H54 (cell line): ENCODE measurements at regions not wholly inside any gene's neighbourhood (a gene's known extent, or its start where the extent isn't known, plus 50 kb on each side); places are given as distances from the start of the nearest gene placed in this dataset.

Source experiments
- DNase-seq: peaks from one replicate; pipeline ENCODE4 v3.0.0; 2011; ENCODE audit warnings: low spot score, mixed read lengths; ENCODE audit not compliant: insufficient read length
- FAIRE-seq: peaks from 3 replicates; lab custom pipeline; 2011; peaks lifted over from hg19 to GRCh38; lab: Jason Lieb, UNC
- POLR2A ChIP-seq: IDR thresholded peaks from 2 replicates; pipeline ENCODE4 v1.6.1; 2011; ENCODE audit warnings: low read depth, mild to moderate bottlenecking, low read length

GRCh38 chr7:22625251-22625650 lies 101.7 kb upstream of the IL6 start:
- FAIRE-seq (no peak), DNase-seq (no peak)
- TF ChIP-seq POLR2A = no peak

GRCh38 chr7:22624781-22625180 lies 102.2 kb upstream of the IL6 start:
- TF ChIP-seq POLR2A = no peak
- FAIRE-seq (no peak), DNase-seq (no peak)

GRCh38 chr7:22622116-22622785 lies 104.7 kb upstream of the IL6 start:
- TF ChIP-seq POLR2A = no peak
- DNase-seq = no peak
- no peak for FAIRE-seq

GRCh38 chr7:22618528-22618927 lies 108.5 kb upstream of the IL6 start:
- DNase-seq (no peak), FAIRE-seq (no peak)
- no peak for TF ChIP-seq POLR2A

- DNase-seq (no peak), FAIRE-seq (no peak)
- no peak for TF ChIP-seq POLR2A
Observed at GRCh38 chr7:22617166-22617565, 109.8 kb upstream of the IL6 start.

- FAIRE-seq = no peak
- no peak for DNase-seq
- TF ChIP-seq POLR2A = no peak
Observed at GRCh38 chr7:22613496-22613895, 113.5 kb upstream of the IL6 start.

GRCh38 chr7:22612776-22613175 lies 112.8 kb upstream of the STEAP1B start:
- FAIRE-seq (no peak), DNase-seq (no peak)
- TF ChIP-seq POLR2A = no peak

- TF ChIP-seq POLR2A = no peak
- DNase-seq (no peak), FAIRE-seq (no peak)
Observed at GRCh38 chr7:22611758-22612079, 111.7 kb upstream of the STEAP1B start.

GRCh38 chr7:22610951-22611757 lies 111.2 kb upstream of the STEAP1B start:
- no peak for TF ChIP-seq POLR2A
- FAIRE-seq = no peak
- no peak for DNase-seq

- FAIRE-seq (no peak), DNase-seq (no peak)
- no peak for TF ChIP-seq POLR2A
Observed at GRCh38 chr7:22610263-22610662, 110.3 kb upstream of the STEAP1B start.

GRCh38 chr7:22607180-22607579 lies 107.2 kb upstream of the STEAP1B start:
- TF ChIP-seq POLR2A = no peak
- DNase-seq (no peak), FAIRE-seq (no peak)

GRCh38 chr7:22604246-22604645 lies 104.3 kb upstream of the STEAP1B start:
- FAIRE-seq (no peak), DNase-seq (no peak)
- no peak for TF ChIP-seq POLR2A

- FAIRE-seq = no peak
- DNase-seq = no peak
- no peak for TF ChIP-seq POLR2A
Observed at GRCh38 chr7:22601812-22602565, 102.0 kb upstream of the STEAP1B start.

GRCh38 chr7:22601408-22601807 lies 101.4 kb upstream of the STEAP1B start:
- no peak for DNase-seq
- no peak for TF ChIP-seq POLR2A
- FAIRE-seq = no peak

GRCh38 chr7:22601003-22601402 lies 101.0 kb upstream of the STEAP1B start:
- DNase-seq (no peak), FAIRE-seq (no peak)
- TF ChIP-seq POLR2A = no peak
